K562 (cell line): ENCODE measurements at regions not wholly inside any gene's neighbourhood (a gene's known extent, or its start where the extent isn't known, plus 50 kb on each side); places are given as distances from the start of the nearest gene placed in this dataset.

Experiments
- ATAC-seq: fragments of 200-7000 bp; cut with Tn5 transposase; 3 replicates; pipeline ENCODE4 v1.9.1; 2020; ENCODE audit warnings: moderate library complexity
- BruUV-seq: library from RNA; stranded (reverse); fragments of 400-500 nt; replicated peaks from 2 replicates; lab custom pipeline; 2021; lab: Mats Ljungman, UMichigan
- CTCF ChIA-PET: fragments of 300-600 bp; formaldehyde crosslinking; extraction: SDS; loops from one replicate; lab custom pipeline; 2021; ENCODE audit warnings: low intra/inter-chr PET ratio; lab: Yijun Ruan, JAX
- POLR2A ChIA-PET: fragments of 300-600, 350-650 bp; sonication (Branson Sonifier 250); formaldehyde crosslinking; extraction: SDS; loops from one replicate; lab custom pipeline; 2021; ENCODE audit warnings: antibody characterized with exemption, inconsistent platforms; lab: Yijun Ruan, JAX
- DNase-seq, 4 experiments: peaks; one replicate each; pipeline versions ENCODE4 v3.0.0 to v3.0.0-alpha.2; 2011 to 2018; ENCODE audit warnings: low spot score in 3 of 4, mixed read lengths in 3 of 4; ENCODE audit errors: extremely low read depth in 1 of 4
- FAIRE-seq: peaks from 2 replicates; lab custom pipeline; 2011; peaks lifted over from hg19 to GRCh38; lab: Jason Lieb, UNC
- H2AFZ ChIP-seq: 2 replicates; pipeline ENCODE4 v1.6.0; 2011; ENCODE audit warnings: low read depth, low read length, control low read depth, inconsistent platforms
- H3K27ac ChIP-seq: fragments of 200-600 bp; 3 replicates; pipeline ENCODE4 v1.8.0; 2011; ENCODE audit warnings: low read depth, mild to moderate bottlenecking, control low read depth, inconsistent platforms, low read length, moderate library complexity, mixed read lengths; ENCODE audit errors: extremely low read depth
- H3K27me3 ChIP-seq, 2 experiments: fragments of 300-600 bp in 1 of 2; 2 replicates in 1 of 2; 3 replicates in 1 of 2; pipeline versions ENCODE4 v1.6.0 to v1.8.0; 2011; ENCODE audit warnings: inconsistent platforms in 2 of 2, low read length in 2 of 2, mild to moderate bottlenecking in 1 of 2, mixed read lengths in 1 of 2, moderate library complexity in 1 of 2; ENCODE audit not compliant: control insufficient read depth in 2 of 2, insufficient read depth in 2 of 2
- H3K36me3 ChIP-seq: fragments of 300-600 bp; 3 replicates; pipeline ENCODE4 v1.8.0; 2011; ENCODE audit warnings: mild to moderate bottlenecking, low read length, inconsistent platforms; ENCODE audit not compliant: control insufficient read depth, insufficient read depth
- H3K4me1 ChIP-seq, 2 experiments: fragments of 200-600 bp in 1 of 2; replicated peaks in 1 of 2; 2 replicates in 1 of 2; 3 replicates in 1 of 2; pipeline versions ENCODE4 v1.5.1 to v1.8.0; 2011; ENCODE audit warnings: inconsistent platforms in 2 of 2, low read length in 2 of 2, mild to moderate bottlenecking in 1 of 2, mixed read lengths in 1 of 2, moderate library complexity in 1 of 2; ENCODE audit not compliant: control insufficient read depth in 2 of 2, insufficient read depth in 2 of 2
- H3K4me2 ChIP-seq: 2 replicates; pipeline ENCODE4 v1.6.1; 2011; ENCODE audit warnings: low read length, control low read depth, inconsistent platforms, mixed read lengths; ENCODE audit not compliant: insufficient read depth
- H3K4me3 ChIP-seq: fragments of 200-600 bp; sonication (generic), shearing (Covaris generic); 2 replicates; pipeline ENCODE4 v1.5.1; 2016; ENCODE audit warnings: control low read depth, inconsistent platforms
- H3K79me2 ChIP-seq: fragments of 200-600 bp; 3 replicates; pipeline ENCODE4 v1.8.0; 2011; ENCODE audit warnings: low read length, inconsistent platforms; ENCODE audit not compliant: control insufficient read depth, insufficient read depth
- H3K9ac ChIP-seq, 2 experiments: 2 replicates each; pipeline versions ENCODE4 v1.6.0 to v1.6.1; 2011; ENCODE audit warnings: low read depth in 2 of 2, low read length in 2 of 2, control low read depth in 1 of 2, inconsistent platforms in 1 of 2, mild to moderate bottlenecking in 1 of 2, mixed read lengths in 1 of 2; ENCODE audit not compliant: insufficient read depth in 1 of 2
- H3K9me1 ChIP-seq: one replicate; pipeline ENCODE4 v1.6.0; 2011; ENCODE audit warnings: inconsistent platforms, mild to moderate bottlenecking, low read length, moderate library complexity; ENCODE audit not compliant: control insufficient read depth, insufficient read depth
- H3K9me3 ChIP-seq: replicated peaks from 2 replicates; pipeline ENCODE4 v1.5.1; 2011; ENCODE audit warnings: low read depth, low read length, inconsistent platforms; ENCODE audit not compliant: control insufficient read depth, insufficient read depth
- H4K20me1 ChIP-seq: replicated peaks from 2 replicates; pipeline ENCODE4 v1.6.1; 2011; ENCODE audit warnings: low read length, inconsistent platforms, mixed read lengths; ENCODE audit not compliant: control insufficient read depth, insufficient read depth
- EHMT2 ChIP-seq: fragments of 450-650 bp; IDR thresholded peaks from 2 replicates; pipeline ENCODE4 v1.6.1; 2018; ENCODE audit warnings: antibody characterized with exemption
- GATAD2B ChIP-seq: fragments of 450-650 bp; IDR thresholded peaks from 2 replicates; pipeline ENCODE4 v1.6.1; 2017; ENCODE audit warnings: mild to moderate bottlenecking, borderline replicate concordance
- HDAC6 ChIP-seq: IDR thresholded peaks from 2 replicates; pipeline ENCODE4 v1.6.1; 2012; ENCODE audit warnings: low read depth, mild to moderate bottlenecking, control low read depth, inconsistent platforms, low read length, moderate library complexity
- NELFE ChIP-seq: IDR thresholded peaks from 2 replicates; pipeline ENCODE4 v1.6.1; 2011; ENCODE audit warnings: mild to moderate bottlenecking; ENCODE audit not compliant: insufficient read depth, insufficient read length
- RAD21 ChIP-seq, 2 experiments: fragments of 250-450 bp in 1 of 2; fragments of 450-650 bp in 1 of 2; sonication (Bioruptor Pico) in 1 of 2; formaldehyde crosslinking in 1 of 2; IDR thresholded peaks in 1 of 2; conservative IDR thresholded peaks in 1 of 2; 2 replicates each; pipeline versions ENCODE4 v1.4.0 to v1.8.0; 2020 to 2022; ENCODE audit warnings: mild to moderate bottlenecking in 2 of 2, moderate library complexity in 1 of 2
- RFX7 ChIP-seq: fragments of 250-450 bp; sonication (Bioruptor Pico); IDR thresholded peaks from 2 replicates; pipeline ENCODE4 v1.5.1; 2021; ENCODE audit warnings: mild to moderate bottlenecking
- STAG1 ChIP-seq: sonication (generic); formaldehyde crosslinking; IDR thresholded peaks from 2 replicates; pipeline ENCODE4 v1.5.0; 2020; ENCODE audit warnings: missing genetic modification reagents, borderline replicate concordance
- STAT5A ChIP-seq: IDR thresholded peaks from 2 replicates; pipeline ENCODE4 v1.6.1; 2012; ENCODE audit warnings: low read length, inconsistent platforms, borderline replicate concordance
- ZNF174 ChIP-seq: fragments of 250-450 bp; sonication (Bioruptor Pico); IDR thresholded peaks from 2 replicates; pipeline ENCODE4 v1.4.0; 2020; ENCODE audit warnings: mild to moderate bottlenecking
- ZNF212 ChIP-seq: fragments of 450-650 bp; formaldehyde crosslinking; IDR thresholded peaks from 2 replicates; pipeline ENCODE4 v1.4.0; 2020; ENCODE audit warnings: mild to moderate bottlenecking
- ZNF77 ChIP-seq: fragments of 250-450 bp; sonication (Bioruptor Pico); IDR thresholded peaks from 2 replicates; pipeline ENCODE4 v1.5.0; 2020
- WGBS: fragments of 100-300 bp; shearing (Covaris generic); methylation state at CpG from one replicate; pipeline ENCODE4 v1.1.6; 2016; ENCODE audit warnings: low coverage, mixed read lengths; ENCODE audit not compliant: insufficient coverage; ENCODE audit errors: missing lambda C conversion rate; 5-methylcytosine and 5-hydroxymethylcytosine counted together
- in situ Hi-C: fragments of 300-500 bp; cut with MboI; formaldehyde crosslinking; loops from 4 replicates; pipeline ENCODE4 v1.15.0; 2018; ENCODE audit warnings: inconsistent platforms, mixed read lengths
- intact Hi-C: fragments of 100-400 bp; cut with micrococcal nuclease; formaldehyde crosslinking; loops from 2 replicates; pipeline ENCODE4 v1.14.2; 2022
- TF ChIP-seq, protein P1 (sequence below): fragments of 250-450 bp; sonication (Bioruptor Pico); IDR thresholded peaks from 2 replicates; pipeline ENCODE4 v1.8.0; 2021; ENCODE audit warnings: moderate library complexity, mild to moderate bottlenecking, inconsistent platforms

- no peak for TF ChIP-seq RFX7 (CRISPR knock-in tag)
- TF ChIP-seq ZNF77 (CRISPR knock-in tag): no peak
- no peak for TF ChIP-seq GATAD2B
- TF ChIP-seq STAT5A: no peak
- TF ChIP-seq HDAC6: no peak
- TF ChIP-seq ZNF174 (CRISPR knock-in tag): no peak
- no peak for TF ChIP-seq NELFE
- TF ChIP-seq, all 486 proteins: peak for 0
Measured at GRCh38 chr4:14831416-14831815, 170.9 kb upstream of the CPEB2 start (continued).

GRCh38 chr4:14833053-14833452 is 169.2 kb upstream of the CPEB2 start:
- in situ Hi-C loops (no loop called here), intact Hi-C loops (no loop called here)
- DNase-seq: no peak
- no peaks in the 10 kb centered on the region for H3K36me3 ChIP-seq
- no peak for FAIRE-seq
- H3K79me2 ChIP-seq: no peaks in the 10 kb centered on the region
- 5% methylated on average over 5 of the region's 5 CpGs for WGBS
- BruUV-seq: no TSS peak
- no peaks in the 10 kb centered on the region for H3K9me3 ChIP-seq
- no peak for ATAC-seq
- no peak for TF ChIP-seq STAG1 (CRISPR knock-in tag)
- TF ChIP-seq RAD21 (CRISPR knock-in tag; conservative IDR thresholded peaks at IDR 0.05 in 1 of 2, IDR thresholded peaks at IDR 0.05 in 1 of 2): no peak
- TF ChIP-seq, protein P1, sequence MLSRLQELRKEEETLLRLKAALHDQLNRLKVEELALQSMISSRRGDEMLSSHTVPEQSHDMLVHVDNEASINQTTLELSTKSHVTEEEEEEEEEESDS (CRISPR knock-in tag): no peak
- no peak for TF ChIP-seq ZNF212 (CRISPR knock-in tag)
- TF ChIP-seq EHMT2: no peak
- H3K9ac ChIP-seq: no peak overlapping the region
- ChIA-PET CTCF (no interaction called here), POLR2A (no interaction called here)
- no peaks in the 10 kb centered on the region; a peak in 2 of 5 replicates for H3K4me1 ChIP-seq
- no peak overlapping the region for H3K27ac ChIP-seq
- no peak overlapping the region for H3K4me3 ChIP-seq
- H4K20me1 ChIP-seq: no peaks in the 10 kb centered on the region
- H3K4me2 ChIP-seq: no peak overlapping the region
- H3K27me3 ChIP-seq: no peaks in the 10 kb centered on the region
- no peaks in the 10 kb centered on the region for H3K9me1 ChIP-seq
- no peak overlapping the region for H2AFZ ChIP-seq
